HPDE6-E6E7 (cell line): ENCODE measurements at regions not wholly inside any gene's neighbourhood (a gene's known extent, or its start where the extent isn't known, plus 50 kb on each side); places are given as distances from the start of the nearest gene placed in this dataset.
A peak's percentile ranks its signal among the peaks of the same experiment; 100 is the strongest.
"Not testable (repeated sequence)": the region's sequence is repeated elsewhere in the genome, so short reads cannot be mapped to it uniquely, and the experiment has no call there.

Experiments used
- DNase-seq: peaks from one replicate; pipeline ENCODE4 v3.0.0; 2011; ENCODE audit warnings: missing footprints; ENCODE audit errors: extremely low spot score

DNA sequence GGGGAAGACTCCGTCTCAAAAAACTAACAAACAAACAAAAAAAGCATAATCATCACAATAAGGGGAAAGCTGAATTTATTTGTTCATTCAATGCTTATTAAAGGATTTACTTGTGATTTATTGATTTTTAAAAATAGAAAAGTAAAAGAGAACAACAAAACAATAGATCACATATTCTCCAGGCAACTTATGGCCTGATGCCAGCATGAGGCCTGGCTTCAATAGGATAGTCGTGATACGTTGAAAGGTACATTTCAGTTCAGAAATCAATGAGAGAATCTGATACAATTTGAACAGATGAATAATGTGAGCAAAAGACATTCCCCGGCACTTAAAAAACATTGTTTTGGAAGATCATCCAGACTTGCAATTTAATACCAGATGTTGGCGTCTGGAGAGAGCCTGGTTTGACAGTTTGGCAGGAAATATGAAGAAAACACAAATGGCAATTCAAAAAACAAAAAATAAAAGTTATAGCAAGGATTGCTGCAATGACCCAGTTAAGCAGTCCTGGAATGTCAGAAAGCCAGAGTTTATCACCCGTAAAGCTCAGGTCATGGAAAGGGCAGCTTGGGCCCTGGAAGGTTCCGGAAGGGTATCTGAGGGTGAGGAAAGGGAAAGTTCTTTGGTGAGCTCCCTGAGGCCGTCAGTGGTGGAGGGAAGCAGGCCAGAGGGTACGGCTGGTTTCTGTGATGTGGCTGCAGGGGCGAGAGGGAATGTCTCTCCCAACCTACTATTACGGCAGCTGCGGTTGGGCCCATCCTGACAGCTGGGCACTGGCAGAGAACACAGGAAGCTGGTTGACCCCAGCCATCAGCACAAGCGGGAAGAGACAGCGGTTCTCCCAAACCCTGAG lies 230.2 kb upstream of the HES1 start:
- no peak for DNase-seq

DNA sequence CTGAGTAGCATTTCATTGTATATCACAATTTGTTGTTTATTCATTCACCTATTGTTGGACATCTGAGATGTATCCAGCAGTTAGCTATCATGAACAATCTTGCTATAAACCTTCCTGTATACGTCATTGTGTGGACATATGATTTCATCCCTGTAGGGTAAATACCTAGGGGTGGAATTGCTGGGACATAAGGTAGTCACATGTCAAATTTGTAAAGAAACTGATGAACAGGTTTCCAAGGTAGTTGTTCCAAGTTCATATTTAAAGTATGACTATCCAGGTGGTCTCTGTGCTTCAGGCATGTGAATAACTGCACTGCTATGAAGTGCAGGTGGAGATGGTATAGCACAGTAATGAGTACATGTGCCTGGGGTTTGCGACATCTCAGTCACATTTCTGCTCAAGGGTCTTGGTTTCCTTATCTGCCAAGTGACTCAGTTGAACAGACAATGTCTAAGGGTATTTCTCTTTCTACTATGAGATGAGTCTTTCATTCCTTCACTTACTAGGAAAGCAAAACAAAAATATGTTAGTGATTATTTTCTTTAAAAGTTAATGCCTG lies 229.0 kb upstream of the HES1 start:
- no peak for DNase-seq

DNA sequence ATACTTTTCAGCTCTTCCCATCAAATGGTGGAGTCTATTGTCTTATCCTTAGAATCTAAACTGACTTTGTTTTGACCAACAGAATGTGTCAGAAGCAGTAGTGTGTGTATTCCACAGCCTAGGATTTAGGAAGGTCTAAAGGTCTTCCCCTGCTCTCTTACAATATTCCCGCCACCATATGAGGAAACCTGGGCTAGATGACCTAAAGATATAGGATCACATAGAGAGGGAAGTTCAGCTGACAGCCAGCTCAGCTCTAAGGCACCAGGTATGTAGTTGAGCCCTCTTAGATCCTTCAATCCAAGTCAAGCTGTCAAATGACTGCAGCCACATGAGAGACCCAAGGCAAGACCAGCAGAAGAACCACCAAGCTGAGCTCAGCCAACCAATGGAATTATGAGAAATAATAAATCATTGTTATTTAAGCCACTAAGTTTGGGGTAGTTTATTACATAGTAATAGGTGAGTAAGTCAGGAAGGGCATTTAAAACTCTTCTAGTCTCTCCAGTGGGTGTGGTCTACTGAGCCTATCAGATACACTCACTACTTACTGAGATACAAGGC lies 227.7 kb upstream of the HES1 start:
- no peak for DNase-seq

DNA sequence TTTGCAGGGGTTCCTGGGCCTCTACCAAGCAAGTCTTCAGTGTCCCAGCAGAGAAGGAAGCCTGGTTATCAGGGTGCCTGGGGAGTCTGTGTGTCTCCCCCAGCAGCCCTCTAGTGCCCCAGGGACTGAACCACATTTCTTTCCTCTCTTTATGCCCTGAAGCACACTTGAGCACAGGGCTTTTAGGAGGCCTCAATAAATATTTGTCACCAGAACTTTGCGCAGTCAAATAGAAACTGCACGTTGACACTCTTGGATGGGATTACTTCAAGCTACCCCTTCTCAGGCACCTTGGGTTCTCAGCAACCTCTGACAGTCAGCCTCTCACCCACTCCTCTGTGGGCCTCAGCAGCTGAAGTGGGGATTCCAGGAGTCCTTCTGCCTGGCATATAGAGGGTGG lies 226.6 kb upstream of the HES1 start:
- no peak for DNase-seq

DNA sequence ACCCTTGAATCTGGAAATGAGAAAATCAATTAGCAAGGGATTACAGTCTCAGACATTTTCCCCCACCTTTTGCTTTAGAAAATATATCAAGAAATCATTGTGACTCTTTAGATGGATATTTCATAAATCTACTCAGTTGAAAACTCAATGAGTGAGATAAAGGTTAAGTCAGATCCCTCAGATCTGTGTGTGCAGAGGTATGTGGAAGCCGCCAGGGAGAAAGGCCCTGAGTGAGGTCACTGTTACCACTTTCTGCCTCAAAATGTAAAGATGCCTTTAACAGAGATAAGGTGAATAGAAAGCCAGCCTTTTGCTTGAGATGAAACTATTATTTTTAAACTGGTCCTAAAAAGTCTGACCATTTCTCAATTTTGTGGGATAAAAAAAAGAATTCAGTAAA lies 225.6 kb upstream of the HES1 start:
- DNase-seq: no peak

DNA sequence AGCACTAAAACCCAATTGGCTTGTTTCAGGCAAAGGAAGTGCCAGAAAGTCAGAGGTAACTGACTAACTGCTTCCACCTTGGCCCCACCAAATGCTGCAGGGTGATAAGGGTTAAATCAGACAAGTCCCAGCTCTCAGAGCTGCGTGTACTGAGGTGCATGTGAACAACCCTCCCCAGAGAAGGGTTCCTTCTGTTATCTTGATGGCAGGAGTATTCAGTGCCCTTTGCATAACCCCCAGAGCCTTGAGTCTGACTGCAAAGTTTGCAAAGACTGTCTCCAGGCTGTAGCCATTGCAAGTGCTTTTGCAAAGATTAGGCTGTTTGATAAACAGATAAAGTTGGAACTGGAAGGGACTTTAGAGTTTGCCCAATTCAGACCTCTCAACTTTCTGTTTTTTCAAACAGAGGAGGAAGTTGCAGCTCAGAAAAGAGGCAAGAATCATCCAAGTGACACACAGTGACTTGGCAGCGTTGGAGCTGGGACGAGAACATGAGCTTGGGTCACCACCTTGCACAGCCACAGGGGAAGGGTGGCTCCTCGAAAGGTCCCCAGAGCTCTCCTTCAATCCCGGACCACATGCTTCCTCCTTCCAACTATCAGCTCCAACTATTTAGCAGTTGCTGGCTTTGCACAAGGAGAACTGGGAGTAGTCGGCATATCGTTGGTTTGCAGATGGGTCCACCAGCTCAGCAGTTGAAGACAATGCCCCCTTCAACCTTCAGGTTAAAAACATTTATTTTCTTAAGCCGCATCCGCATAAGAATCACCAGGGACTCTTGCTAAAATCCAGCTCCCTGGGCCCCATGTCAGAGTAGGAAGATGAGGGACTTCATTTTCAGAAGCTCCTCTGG lies 224.8 kb upstream of the HES1 start:
- no peak for DNase-seq

DNA sequence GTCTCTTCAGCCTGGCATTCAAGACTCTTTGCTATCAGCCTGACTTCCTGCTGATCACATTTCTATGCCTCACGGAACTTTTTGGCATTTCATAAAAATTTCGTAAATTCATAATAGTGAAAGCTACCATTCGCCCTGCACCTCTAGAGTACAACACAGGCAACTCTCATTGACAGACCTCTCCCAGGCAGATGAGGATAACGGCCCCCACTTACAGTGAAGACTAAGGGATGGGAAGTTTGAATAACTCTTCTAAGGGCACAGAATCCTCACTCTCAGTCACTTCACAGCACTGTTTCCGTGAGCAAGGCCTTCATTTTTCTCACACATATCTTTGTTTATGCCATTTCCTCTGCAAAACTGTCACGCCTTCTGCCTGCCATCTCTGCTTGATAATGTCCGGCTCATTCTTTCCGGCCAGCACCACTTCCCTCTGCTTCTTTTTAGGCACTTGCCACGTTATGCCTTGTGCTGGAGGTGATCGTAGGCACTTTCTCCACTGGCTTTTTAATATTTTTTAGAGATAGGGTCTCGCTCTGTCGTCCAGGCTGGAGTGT lies 224.1 kb upstream of the HES1 start:
- DNase-seq: no peak

DNA sequence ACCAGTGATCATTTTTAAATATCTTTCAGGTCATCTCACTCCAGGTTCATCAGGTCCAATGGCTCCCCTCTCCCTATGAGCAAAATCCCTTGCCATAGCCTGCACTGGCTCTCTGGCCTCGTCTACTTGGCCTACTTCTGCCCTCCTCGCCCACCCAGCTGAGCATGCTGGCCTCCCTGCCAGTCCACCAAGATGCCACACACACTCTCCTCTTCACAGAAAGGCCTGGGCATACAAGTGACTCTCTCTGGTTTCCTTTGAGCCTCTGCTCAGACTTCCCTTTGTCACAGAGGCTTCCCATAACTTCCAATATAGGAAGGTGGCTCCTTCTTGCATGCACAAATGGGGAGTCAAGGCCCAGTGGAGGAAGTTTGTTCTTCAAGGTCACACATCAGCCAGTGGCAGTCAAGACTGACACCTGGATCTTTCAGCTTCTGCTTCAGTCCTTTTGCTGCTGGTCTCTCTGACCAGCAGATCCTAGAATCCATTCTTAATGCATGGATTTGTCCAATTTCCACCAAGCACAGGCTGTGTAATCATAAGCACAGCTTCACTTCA lies 223.2 kb upstream of the HES1 start:
- no peak for DNase-seq

DNA sequence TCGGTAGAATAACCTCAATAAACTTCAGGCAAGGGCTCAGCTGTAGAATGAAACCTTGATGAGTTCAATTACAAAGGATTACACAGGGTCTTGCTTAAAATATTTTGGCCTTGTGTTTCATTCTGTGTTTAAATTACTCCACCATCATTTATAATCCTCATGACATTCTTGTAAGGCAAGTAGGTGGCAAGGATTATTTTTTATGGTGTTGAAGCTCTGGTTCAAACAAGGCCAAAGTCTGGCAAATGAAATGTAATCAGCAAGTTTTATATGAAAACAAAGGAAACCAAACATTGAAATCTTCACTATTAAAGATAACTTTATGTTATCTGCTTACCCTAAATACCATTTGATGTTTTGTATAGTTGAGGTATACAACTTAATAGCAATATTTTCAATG lies 221.3 kb upstream of the HES1 start:
- DNase-seq: no peak

DNA sequence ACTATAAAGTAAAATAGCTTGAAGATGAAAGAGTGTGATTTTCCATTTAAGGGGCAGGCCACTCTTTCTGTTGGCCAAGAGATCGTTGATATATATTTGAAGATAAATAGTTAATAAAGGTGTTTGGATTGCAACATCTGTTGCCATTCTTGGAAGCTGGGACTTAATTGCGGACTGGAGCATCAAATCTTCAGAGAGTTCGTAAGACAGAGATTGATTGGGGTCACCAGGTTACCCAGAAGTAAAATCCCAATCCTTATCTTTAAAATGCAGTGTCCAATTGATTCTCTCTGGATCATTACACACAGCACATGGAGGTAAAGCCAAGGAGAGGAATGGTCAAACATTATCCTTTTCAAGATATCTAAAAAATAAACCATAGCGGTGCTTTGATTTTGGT lies 220.8 kb upstream of the HES1 start:
- no peak for DNase-seq

DNA sequence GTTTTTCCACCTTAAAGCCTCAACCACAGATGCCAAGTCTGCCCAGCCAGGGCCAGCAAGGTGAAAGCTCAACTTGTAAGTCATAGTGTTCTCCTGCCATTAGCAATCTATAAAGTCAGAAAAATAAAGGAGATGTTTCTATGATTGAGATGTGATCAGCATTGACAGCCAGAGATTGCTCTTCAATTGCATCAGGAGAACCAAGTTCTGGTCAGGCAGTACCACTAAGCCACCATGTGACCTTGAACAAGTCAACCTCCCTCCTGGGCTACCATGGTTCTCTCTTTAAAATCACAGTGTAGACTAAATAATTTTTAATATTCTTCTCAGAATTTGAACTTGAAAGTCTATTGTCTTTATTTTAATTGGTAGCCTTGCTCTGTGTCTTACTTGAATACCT lies 220.3 kb upstream of the HES1 start:
- DNase-seq: no peak

DNA sequence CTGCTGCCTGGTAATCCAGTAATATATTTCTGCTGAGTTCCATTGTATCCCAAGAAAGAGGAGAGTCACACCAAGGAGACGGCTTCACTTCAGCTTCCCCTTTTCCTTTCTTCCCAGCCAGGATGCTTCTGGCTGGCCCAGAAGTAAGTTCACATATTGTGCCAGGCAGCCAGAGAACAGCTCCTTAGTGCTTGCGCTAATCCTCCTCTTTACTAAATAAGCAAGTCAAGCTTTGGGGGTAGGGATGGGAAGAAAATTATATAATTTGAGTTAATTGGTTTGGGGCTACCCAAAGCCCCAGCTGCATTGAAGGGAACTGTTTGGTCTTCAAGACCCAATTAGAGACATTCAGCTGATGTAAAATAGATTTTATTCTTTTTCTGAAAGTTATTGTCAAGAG lies 218.8 kb upstream of the HES1 start:
- no peak for DNase-seq

DNA sequence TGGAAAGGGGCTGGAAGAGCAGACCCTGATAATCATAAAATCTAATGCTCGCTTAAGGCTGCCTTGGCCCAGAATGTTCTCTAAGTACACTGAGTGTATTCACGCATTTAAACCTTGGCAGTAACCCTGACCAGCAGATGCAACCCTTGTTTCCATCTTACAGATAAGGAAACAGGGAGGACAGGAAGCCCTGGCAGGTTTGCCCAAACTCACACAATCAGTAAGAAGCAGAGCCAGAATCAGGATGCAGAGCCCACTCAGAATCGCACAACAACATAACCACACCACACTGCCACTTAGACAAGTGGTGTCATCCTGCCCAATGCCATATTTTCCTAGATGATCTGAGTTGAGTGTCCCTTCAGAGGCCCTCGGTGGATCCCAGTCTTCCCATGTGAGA lies 214.5 kb upstream of the HES1 start:
- DNase-seq: no peak

DNA sequence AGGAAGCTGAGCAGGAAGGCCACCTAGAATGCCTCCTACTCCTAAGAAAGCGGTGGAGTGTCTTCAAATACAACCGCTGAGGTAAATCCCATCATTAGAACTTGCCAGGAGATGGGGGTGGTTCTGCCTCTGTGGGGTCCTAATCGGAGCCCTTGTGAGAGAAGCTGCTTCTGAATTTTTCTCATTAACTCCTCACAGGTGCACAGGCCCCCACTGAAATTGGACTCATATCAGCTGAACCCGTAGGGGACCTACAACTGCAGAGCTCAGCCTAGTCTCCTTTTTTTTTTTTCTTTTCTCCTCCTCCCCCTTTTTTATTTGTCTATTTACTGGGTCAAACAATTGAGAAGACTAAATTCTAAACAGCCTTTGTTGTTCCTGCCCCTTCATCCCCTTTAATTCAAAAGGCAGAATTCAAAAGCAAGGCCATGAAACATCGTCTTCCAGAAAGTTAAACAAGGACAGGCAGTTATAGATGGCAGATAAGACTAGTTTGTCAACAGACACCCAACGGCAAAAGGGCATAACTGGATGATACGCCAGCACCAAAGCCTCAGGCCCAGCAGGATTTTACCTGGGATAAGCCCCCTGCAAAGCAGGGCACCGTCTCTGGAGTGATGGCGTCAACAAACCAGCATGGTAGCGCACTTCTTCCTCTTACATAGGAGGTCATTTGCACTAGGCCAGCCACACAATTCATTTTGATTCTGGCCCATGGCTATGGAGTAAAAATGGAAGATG lies 213.7 kb upstream of the HES1 start:
- DNase-seq: no peak

DNA sequence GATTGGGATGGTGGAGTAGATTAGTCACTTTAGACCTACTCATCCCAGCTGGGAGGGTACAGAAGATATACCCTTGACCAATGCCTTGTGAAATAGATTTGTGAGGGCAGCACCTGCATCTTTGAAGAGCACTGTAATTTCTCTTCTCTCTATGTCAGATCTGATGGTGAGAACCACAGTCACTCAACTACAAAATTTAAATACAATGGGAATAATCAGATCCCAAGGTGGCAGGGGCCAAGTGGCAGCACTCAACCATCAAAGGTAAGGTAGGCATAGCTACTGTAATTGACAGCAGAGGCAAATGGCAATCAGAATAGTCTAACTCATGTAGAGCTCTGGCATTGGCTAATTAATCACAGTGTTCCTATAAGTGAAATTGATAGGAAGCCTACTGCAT lies 212.0 kb upstream of the HES1 start:
- DNase-seq: not testable (repeated sequence)

DNA sequence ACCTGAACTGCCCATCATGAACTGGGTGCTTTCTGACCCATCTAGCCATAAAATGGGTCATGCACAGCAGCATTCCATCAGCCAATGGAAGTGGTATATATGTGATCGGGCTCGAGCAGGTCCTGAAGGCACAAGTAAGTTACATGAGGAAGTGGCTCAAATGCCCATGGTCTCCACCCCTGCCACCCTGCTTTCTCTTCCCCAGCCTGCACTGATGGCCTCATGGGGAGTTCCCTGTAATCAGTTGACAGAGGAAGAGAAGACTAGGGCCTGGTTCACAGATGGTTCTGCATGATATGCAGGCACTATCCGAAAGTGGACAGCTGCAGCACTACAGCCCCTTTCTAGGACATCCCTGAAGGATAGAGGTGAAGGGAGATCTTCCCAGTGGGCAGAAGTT lies 209.9 kb upstream of the HES1 start:
- not testable (repeated sequence) for DNase-seq

DNA sequence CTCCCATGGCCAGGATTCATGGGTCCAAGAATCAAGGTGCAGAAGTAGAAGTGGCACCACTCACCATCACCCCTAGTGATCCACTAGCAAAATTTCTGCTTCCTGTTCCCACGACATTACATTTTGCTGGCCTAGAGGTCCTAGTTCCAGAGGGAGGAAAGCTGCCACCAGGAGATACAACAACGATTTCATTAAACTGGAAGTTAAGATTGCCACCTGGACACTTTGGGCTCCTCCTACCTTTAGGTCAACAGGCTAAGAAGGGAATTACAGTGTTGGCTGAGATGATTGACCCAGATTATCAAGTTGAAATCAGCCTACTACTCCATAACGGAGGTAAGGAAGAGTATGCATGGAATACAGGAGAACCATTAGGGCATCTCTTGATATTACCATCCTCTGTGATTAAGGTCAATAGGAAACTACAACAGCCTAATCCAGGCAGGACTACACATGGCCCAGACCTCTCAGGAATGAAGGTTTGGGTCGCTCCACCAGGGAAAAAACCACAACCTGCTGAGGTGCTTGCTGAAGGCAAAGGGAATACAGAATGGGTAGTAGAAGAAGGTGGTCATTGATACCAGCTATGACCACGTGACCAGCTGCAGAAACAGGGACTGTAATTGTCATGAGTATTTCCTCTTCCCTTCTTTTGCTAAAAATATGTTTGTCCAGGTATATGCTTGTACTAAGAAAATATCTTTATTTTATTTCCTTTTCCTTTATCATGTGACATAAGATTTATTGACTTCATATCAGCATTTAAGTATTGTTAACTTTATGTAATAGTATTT lies 208.3 kb upstream of the HES1 start:
- DNase-seq: not testable (repeated sequence)

DNA sequence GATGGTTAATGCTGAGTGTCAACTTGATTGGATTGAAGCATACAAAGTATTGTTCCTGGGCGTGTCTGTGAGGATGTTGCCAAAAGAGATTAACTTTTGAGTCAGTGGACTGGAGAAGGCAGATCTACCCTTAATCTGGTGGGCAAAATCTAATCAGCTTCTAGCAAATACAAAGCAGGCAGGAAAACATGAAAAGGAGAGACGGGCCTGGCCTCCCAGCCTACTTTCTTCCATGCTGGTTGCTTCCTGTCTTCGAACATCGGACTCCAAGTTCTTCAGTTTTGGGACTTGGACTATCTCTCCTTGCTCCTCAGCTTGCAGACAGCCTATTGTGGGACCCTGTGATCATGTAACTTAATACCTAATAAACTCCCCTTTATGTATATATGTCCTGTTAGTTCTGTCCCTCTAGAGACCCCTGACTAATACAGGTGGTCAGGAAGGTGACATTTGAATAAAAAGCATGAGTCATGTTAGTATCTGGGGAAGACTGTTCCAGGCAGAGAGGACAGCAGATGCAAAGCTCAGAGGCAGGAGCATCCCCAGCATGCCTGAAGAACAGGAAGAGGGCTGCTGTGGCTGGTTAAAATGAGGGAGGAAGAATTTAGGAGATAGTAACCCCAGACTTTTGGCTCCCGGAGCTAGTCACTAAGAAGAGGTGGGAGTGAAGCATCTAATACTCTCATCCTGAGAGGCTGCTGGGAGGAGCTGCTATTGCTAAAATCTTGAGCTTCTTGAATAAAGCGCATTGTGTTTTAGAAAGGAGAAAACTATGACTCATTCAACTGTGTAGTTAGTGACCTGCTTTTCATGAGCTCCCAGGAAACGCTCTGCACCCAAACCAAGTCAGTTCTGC lies 207.4 kb upstream of the HES1 start:
- DNase-seq: peak; percentile 26

DNA sequence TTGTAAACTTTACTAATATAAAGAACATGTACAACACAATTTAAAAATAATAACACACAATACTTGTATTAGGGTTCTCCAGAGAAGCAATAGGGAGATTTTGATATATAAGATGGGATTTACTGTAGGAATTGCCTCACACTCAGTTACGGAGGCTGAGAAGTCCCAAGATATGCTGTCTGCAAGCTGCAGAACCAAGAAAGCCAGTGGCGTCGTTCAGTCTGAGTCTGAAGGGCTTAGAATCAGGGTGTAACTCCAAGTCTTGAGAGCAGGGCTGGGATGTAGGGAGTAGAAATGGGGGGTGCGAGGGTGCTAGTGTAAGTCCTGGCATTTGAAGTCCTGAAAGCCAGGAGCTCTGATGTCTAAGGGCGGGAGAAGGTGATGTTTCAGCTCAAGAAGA lies 206.6 kb upstream of the HES1 start:
- DNase-seq: no peak
